Mucosa of descending colon (tissue), 3 donors: ENCODE measurements at regions not wholly inside any gene's neighbourhood (a gene's known extent, or its start where the extent isn't known, plus 50 kb on each side); places are given as distances from the start of the nearest gene placed in this dataset.

Experiments used
- ATAC-seq: fragments of 200-7000 bp; cut with Tn5 transposase; one replicate; pipeline ENCODE4 v1.9.1; 2020; ENCODE audit warnings: mild to moderate bottlenecking, moderate library complexity
- DNase-seq, 3 donors: peaks; one replicate each; pipeline ENCODE4 v3.0.0-alpha.2; 2020
- H3K36me3 ChIP-seq: fragments of 200-600 bp; one replicate; pipeline ENCODE4 v1.8.0; 2021; ENCODE audit warnings: low read depth, mild to moderate bottlenecking
- H3K4me1 ChIP-seq: fragments of 200-600 bp; one replicate; pipeline ENCODE4 v1.8.0; 2021; ENCODE audit warnings: low read depth, mild to moderate bottlenecking
- H3K4me3 ChIP-seq: fragments of 200-600 bp; one replicate; pipeline ENCODE4 v1.8.0; 2021; ENCODE audit warnings: mild to moderate bottlenecking
- H3K9me3 ChIP-seq: fragments of 200-600 bp; one replicate; pipeline ENCODE4 v1.8.0; 2021; ENCODE audit warnings: mild to moderate bottlenecking
- CTCF ChIP-seq: fragments of 200-600 bp; IDR thresholded peaks from one replicate; pipeline ENCODE4 v1.8.0; 2022; ENCODE audit warnings: antibody characterized with exemption, mild to moderate bottlenecking
- intact Hi-C, 2 donors: fragments of 100-400 bp; cut with DNase I in 1 of 2; cut with micrococcal nuclease in 1 of 2; formaldehyde crosslinking; loops; one replicate each; pipeline versions ENCODE4 v1.11.0 to v1.11.1; 2022; cut with DNase I, micrococcal nuclease
- donor health status: DM: no; HTN: no; CAD: no; lungs with moderate emphysema.
- donor health status: DM: no; HTN: no; CAD: no.
- donor health status: DM: no; HTN: yes; CAD: no.

- no peak for TF ChIP-seq CTCF
- intact Hi-C loops, result no loop called here
- Histone ChIP-seq H3K4me3 (no peak overlapping the region), H3K9me3 (no peaks in the 10 kb centered on the region), H3K36me3 (no peaks in the 10 kb centered on the region), H3K4me1 (no peaks in the 10 kb centered on the region)
- no peak for ATAC-seq
- DNase-seq, result no peak
Observed at GRCh38 chr1:143661418-143662101, 310.2 kb downstream of the FAM72C start.

- Histone ChIP-seq H3K9me3 (no peaks in the 10 kb centered on the region), H3K36me3 (no peaks in the 10 kb centered on the region), H3K4me3 (no peak overlapping the region), H3K4me1 (no peaks in the 10 kb centered on the region)
- no peak for TF ChIP-seq CTCF
- ATAC-seq (no peak), DNase-seq (no peak)
- intact Hi-C loops, result no loop called here
Observed at GRCh38 chr1:143660354-143660941, 311.3 kb downstream of the FAM72C start.

GRCh38 chr1:143653429-143653802, 318.4 kb downstream of the FAM72C start:
- ATAC-seq (no peak), DNase-seq (no peak)
- Histone ChIP-seq H3K4me1 (no peaks in the 10 kb centered on the region), H3K9me3 (no peaks in the 10 kb centered on the region), H3K36me3 (no peaks in the 10 kb centered on the region), H3K4me3 (no peak overlapping the region)
- intact Hi-C loops, result no loop called here
- no peak for TF ChIP-seq CTCF

- no peak for TF ChIP-seq CTCF
- Histone ChIP-seq H3K36me3 (no peaks in the 10 kb centered on the region), H3K9me3 (no peaks in the 10 kb centered on the region), H3K4me1 (no peaks in the 10 kb centered on the region), H3K4me3 (no peak overlapping the region)
- intact Hi-C loops, result no loop called here
- DNase-seq (no peak), ATAC-seq (no peak)
Observed at GRCh38 chr1:143652744-143653428, 318.9 kb downstream of the FAM72C start.

GRCh38 chr1:143652187-143652586, 319.6 kb downstream of the FAM72C start:
- H3K4me1 ChIP-seq, result no peaks in the 10 kb centered on the region
- intact Hi-C loops, result no loop called here
- no peaks in the 10 kb centered on the region for H3K9me3 ChIP-seq
- ATAC-seq (no peak), DNase-seq (no peak)
- H3K4me3 ChIP-seq, result no peak overlapping the region
- TF ChIP-seq CTCF, result no peak
- H3K36me3 ChIP-seq, result no peaks in the 10 kb centered on the region
